HG03108 (cell line): ENCODE measurements at regions not wholly inside any gene's neighbourhood (a gene's known extent, or its start where the extent isn't known, plus 50 kb on each side); places are given as distances from the start of the nearest gene placed in this dataset.

Experiments
- ATAC-seq: cut with Tn5 transposase; IDR thresholded peaks from one replicate; pipeline ENCODE4 v1.9.1; 2021; ENCODE audit warnings: moderate library complexity; ENCODE audit not compliant: unreplicated experiment

- ATAC-seq: no peak
These were observed 211.4 kb downstream of the TUSC7 start for GRCh38 chr3:116920826-116921610.

GRCh38 chr3:116927918-116928317 is 218.3 kb downstream of the TUSC7 start:
- ATAC-seq: no peak

DNA sequence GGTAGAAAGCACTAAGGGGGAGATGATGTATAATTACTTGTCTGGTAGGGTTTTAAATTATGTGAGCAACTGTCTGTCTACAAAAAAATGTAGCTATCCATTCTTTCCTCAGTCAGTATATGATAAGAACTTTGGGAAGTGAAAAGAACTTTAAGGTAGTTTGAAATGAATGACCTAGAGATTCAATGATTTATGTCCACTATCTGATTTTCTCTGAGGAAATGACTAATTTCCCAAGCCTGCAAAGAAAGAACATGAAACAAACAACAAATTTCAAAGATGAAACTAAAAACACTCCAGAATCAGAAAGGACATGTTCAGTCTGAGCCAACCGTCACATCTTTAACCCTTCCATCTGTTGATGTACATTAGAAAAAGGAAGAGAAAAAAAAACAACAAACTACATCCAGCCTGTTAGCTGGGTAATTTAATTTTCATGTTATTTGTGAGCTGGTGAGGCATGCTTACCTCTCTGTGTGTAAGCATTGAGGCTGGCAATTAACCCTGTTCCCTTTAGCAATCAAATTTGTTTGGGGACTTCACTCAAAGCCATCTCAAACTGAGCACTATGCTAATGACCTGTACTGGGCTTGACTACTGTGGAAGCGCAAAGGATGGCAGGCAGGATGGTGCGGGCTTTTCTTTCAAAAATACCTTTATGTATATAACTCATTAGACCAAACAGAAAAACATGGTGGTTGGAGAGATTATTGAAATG is 220.1 kb downstream of the TUSC7 start:
- no peak for ATAC-seq

DNA sequence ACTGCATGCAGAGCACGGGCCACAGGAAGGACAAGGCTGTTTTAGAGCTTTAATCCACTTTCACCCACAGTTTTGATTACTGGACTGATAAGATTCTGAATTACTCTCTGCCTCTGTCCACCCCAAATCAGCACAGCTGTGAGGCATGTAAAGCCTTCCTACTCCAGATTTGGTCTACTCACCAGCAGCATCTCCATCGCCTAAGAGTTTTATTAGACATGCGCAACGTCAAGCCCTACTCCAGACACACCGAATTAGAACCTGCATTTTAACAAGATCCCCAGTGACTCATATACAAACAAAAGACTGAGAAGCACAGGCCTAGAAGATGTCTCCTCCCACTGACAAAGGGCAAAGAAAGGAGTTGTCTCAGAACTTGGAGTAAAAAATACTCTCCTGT is 221.2 kb downstream of the TUSC7 start:
- ATAC-seq: no peak

DNA sequence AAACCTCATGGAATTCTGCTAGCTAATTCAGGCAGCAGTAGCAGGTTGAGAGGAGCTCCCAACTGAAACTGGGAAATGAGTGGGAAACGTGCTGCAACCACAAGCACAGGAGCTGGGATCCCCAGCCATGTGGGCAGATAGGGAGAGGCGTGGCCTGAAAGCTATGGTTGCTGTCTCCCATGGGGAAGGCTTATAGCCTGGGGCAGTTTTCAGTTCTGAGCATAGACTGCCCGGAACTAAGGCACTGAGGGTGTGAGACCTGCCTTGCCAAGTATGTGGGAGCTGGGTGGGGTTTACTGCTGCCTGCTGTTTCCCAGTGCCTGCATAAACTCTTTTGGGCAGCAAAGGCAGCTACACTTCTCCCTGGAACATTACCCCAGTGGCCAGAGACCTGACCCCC is 229.5 kb downstream of the TUSC7 start:
- no peak for ATAC-seq

DNA sequence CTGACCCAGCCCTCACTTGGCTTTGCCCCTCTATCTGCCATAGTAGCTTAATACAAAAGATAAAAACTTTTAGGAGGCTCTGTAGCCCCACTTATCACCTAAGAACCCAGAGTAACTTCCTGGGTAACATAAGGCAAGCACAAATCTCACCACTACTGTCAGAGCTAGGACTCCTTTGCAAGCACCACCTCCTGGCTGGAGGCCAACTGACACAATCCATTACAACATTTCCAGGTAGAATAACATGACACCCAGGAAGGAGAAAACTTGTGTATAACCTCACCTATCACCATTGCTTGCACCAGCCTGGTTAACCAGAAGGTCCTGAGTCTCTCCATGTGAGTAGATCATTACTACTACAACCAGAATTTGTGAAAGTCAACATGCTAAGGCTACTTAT is 230.0 kb downstream of the TUSC7 start:
- ATAC-seq: no peak

- ATAC-seq: no peak
These were observed 231.1 kb downstream of the TUSC7 start for GRCh38 chr3:116940719-116941118.

- no peak for ATAC-seq
These were observed 236.8 kb downstream of the TUSC7 start for GRCh38 chr3:116946376-116946775.

DNA sequence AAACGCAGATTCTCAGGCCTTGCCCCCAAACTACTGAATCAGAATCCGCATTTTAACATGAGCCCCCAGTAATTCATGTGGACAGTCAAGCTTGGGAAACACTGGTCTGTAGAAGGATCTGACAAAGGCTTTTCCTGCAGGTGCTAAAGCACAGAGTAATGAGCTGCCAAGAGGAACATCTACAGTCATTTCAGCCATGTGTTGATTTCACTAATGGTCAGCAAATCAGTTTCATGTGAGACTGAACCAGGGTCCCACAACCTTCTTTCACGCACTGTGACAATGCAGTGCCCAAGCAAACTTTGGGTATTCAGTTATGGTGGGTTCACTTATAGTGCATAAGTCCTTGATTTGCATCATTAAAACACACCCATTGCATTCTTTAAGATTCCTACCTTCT is 237.6 kb downstream of the TUSC7 start:
- ATAC-seq: no peak

- no peak for ATAC-seq
These were observed 238.2 kb downstream of the TUSC7 start for GRCh38 chr3:116947809-116948208.

DNA sequence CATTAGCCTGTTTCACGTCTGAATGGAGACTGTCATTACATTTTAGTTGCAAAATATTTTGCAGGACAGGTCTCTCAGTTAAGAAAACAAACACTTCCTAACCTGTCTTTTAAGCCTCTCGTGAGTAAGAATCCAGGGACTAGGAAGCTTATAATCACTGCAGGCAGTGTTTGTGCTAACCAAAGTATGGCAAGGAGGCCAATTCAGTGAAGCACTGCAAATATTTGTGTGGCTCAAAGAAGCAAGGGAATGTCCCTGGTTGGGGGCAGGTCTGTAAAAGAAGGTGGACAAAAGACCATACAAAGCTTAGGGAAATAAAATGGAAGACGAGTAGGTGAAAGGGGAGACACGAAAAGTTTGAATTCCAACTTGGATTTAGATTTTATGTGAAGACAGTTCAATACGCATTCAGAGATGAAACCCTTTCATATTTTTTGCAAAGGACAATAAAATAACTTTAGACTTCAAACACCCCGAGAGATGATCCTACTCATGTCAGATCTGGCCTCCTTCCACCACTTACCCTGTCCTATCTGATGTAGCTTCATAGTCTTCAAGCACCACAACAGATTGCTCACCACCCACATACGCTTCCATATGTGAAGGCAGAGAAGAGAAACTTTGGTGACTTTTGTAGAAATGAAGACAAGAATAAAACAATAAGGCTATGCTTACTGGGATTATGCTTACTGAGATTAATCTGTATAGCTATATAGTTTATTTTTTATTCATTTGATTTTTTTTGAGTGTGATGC is 240.9 kb downstream of the TUSC7 start:
- no peak for ATAC-seq

DNA sequence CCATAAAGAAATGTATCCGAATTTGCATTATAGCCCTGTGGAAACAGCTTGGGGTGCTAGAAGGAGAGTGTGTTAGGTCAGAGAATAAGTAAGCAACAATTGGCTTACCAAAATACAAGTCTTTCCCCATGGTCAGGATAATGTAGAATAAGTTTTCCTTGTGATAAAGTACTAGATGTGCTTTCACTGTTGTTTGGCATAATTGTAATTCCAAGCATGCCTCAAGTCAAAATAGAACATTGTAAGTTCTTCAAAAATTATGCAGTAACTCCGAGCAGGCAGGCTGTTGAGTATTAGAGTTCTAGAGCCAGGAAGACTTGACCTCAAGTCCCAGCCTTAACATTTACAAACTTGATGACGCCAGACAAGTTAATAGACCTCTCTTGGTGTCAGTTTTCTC is 242.0 kb downstream of the TUSC7 start:
- no peak for ATAC-seq

DNA sequence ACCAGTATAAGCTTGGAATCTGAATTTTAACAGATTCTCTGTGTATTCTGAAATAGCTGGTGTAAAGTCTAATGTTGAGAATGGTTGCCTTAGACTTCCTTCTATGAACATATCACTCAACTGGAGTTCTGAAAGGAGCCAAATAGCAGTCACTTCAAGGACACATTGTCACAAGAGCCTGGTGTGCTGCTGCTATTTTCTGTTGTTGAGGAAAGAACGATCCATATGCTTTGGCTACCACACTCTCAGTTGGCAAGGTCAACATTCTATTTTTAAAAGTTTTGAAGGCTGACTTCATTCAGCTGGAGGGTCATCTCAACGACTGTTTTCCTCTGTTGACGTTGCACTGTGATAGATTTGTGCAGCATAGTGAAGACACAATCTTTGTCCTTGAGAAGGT is 248.7 kb downstream of the TUSC7 start:
- ATAC-seq: no peak

DNA sequence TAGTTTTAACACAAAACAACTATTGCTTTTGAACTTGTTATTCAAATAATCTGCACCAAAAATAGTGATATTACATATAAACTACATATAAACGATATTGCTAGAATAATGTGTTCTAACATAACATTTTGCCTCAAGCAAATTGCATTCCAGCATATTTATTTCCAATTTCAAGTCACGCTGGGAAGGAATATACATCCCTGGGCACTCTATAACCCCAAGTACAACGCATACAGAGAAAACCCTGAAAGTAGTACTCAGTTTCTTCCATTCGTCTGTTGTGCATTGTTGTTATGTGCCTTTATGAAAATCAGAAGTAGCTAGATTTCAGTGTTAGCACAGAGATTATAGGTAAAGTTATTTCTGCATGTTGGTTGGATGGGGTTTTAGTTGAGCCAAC is 251.5 kb downstream of the TUSC7 start:
- ATAC-seq: no peak

GRCh38 chr3:116963802-116964201 is 254.2 kb downstream of the TUSC7 start:
- ATAC-seq: no peak

DNA sequence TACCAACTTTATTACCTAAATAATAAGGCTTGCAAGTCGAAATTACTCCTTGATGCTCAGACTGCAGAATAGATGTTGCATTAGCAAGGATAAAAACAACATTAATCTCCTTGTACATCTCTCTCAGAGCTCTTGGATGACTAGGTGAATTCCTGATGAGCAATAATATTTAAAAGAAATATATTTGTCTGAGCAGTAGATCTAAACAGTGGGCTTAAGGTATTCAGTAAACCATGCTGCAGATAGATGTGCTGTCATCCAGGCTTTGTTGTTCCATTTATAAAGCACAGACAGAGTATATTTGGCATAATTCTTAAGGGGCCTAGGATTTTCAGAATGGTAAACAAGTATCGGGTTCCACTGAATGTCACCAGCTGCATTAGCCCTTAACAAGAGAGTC is 257.1 kb downstream of the TUSC7 start:
- ATAC-seq: no peak

DNA sequence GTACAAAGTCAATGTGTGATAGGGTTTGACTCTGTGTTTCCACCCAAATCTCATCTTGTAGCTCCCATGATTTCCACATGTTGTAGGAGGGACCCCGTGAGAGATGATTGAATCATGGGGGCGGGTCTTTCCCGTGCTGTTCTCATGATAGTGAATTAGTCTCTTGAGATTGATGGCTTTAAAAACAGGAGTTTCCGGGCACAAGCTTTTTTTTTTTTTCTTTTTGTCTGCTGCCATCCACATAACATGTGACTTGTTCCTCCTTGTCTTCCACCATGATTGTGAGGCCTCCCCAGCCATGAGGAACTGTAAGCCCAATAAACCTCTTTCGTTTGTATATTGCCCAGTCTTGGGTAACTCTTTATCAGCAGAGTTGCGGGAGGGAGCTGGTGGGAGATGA is 259.6 kb downstream of the TUSC7 start:
- ATAC-seq: no peak

GRCh38 chr3:116969646-116970045 is 260.1 kb downstream of the TUSC7 start:
- no peak for ATAC-seq

- ATAC-seq: no peak
These were observed 262.0 kb downstream of the TUSC7 start for GRCh38 chr3:116971531-116971930.

DNA sequence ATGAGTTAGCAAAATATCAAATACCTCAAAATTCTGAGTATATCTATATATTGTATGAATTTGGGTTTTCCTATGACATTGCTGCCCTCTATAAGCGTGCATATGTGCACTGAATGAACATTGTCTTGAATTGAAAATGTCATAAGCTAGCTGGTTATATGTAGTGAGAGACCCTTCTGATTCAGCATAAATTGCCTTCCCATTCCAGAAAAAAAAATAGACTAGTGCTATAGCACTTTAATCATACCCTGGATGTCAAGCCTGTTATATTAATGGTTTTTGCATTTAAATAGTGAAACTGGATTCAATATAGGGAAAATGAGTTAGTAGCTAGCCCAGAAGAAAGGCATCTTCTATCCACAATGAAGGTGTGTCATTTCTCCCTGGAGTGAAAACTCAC is 265.1 kb downstream of the TUSC7 start:
- ATAC-seq: no peak

DNA sequence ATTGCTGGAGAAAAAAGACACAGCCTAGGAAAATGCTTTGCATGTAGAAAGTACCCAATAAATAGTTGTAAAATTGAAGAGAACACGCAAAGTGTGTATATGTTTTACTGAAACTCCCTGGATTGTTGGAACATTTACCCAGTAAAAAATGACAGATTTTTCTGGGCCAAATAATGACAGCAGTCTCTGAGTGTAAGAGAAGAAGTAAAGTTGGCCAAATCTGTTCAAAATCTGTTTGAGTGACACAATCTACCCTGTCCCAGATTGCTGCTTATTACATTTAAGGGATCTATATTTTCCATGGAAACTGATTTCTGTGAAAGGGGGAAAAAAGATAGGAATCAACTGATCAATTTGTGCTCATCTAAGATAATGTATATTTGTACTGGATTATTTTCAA is 267.9 kb downstream of the TUSC7 start:
- ATAC-seq: no peak

- no peak for ATAC-seq
These were observed 270.5 kb downstream of the TUSC7 start for GRCh38 chr3:116980099-116980498.
